AG09309 (cell line): ENCODE measurements at regions not wholly inside any gene's neighbourhood (a gene's known extent, or its start where the extent isn't known, plus 50 kb on each side); places are given as distances from the start of the nearest gene placed in this dataset.

Experiments used
- DNase-seq: peaks from one replicate; pipeline ENCODE4 v3.0.0-alpha.2; 2010; ENCODE audit warnings: low read depth
- H3K4me3 ChIP-seq: 2 replicates; pipeline ENCODE4 v1.5.1; 2011; ENCODE audit warnings: mild to moderate bottlenecking, low read depth, low read length, moderate library complexity; ENCODE audit not compliant: control insufficient read depth
- TF ChIP-seq, protein P1 (sequence below): IDR thresholded peaks from 2 replicates; pipeline ENCODE4 v1.5.1; 2011; ENCODE audit warnings: mild to moderate bottlenecking, low read depth, low read length, inconsistent platforms; ENCODE audit not compliant: insufficient read depth, control insufficient read depth; ENCODE audit errors: missing control alignments

- DNase-seq: no peak
- no peak overlapping the region for H3K4me3 ChIP-seq
- TF ChIP-seq, protein P1, sequence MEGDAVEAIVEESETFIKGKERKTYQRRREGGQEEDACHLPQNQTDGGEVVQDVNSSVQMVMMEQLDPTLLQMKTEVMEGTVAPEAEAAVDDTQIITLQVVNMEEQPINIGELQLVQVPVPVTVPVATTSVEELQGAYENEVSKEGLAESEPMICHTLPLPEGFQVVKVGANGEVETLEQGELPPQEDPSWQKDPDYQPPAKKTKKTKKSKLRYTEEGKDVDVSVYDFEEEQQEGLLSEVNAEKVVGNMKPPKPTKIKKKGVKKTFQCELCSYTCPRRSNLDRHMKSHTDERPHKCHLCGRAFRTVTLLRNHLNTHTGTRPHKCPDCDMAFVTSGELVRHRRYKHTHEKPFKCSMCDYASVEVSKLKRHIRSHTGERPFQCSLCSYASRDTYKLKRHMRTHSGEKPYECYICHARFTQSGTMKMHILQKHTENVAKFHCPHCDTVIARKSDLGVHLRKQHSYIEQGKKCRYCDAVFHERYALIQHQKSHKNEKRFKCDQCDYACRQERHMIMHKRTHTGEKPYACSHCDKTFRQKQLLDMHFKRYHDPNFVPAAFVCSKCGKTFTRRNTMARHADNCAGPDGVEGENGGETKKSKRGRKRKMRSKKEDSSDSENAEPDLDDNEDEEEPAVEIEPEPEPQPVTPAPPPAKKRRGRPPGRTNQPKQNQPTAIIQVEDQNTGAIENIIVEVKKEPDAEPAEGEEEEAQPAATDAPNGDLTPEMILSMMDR: no peak
These were observed 113.0 kb downstream of the RPL22L1 start for GRCh38 chr3:170757038-170757437.

- TF ChIP-seq, protein P1: no peak
- no peak for DNase-seq
- no peak overlapping the region for H3K4me3 ChIP-seq
These were observed 115.7 kb downstream of the RPL22L1 start for GRCh38 chr3:170754311-170754693.

DNA sequence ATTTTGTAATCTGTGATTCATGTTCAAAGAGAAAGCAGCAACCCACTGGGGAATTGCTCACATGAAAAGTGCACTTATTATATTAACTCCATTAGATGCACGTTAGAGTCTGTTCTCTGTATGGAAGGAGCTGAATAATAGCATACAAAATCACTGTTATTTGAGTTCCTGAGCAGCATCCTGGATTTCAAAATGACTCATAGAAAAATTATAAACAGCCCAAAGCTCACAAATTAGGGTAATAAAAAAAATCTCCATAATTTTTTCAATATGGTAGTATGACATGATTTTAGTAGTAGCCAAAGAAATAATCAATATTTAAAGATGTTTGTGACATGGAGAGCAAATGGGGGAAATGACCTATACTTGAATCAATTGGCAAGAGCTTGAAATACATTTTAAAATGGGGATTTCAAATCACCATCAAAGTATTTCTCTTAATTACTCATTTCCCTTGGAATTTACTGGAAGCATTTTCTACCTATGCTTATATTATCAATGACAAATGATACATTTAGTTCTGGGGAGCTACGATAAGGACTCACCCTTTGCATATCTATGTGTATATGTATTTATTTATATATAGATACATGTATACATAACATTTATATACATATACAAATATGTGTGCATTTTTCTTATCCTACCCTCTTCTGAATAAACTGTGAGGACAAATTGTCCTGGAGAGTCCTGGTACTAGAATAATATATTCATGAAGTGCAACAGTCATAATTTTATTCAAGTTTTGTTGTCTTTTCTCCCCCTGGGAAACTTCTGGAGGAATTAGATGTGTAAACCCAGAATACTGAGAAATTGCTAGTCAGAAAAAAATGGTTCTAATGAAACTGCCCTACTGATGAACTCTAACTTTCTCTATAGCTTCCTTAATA is 116.3 kb downstream of the RPL22L1 start:
- TF ChIP-seq, protein P1: no peak
- H3K4me3 ChIP-seq: no peak overlapping the region
- DNase-seq: no peak

- TF ChIP-seq, protein P1: no peak
- no peak overlapping the region for H3K4me3 ChIP-seq
- no peak for DNase-seq
These were observed 117.3 kb downstream of the RPL22L1 start for GRCh38 chr3:170752571-170753155.

GRCh38 chr3:170751899-170752293 is 118.1 kb downstream of the RPL22L1 start:
- no peak for DNase-seq
- TF ChIP-seq, protein P1: no peak
- no peak overlapping the region for H3K4me3 ChIP-seq

GRCh38 chr3:170751083-170751898 is 118.7 kb downstream of the RPL22L1 start:
- H3K4me3 ChIP-seq: no peak overlapping the region
- DNase-seq: peak; percentile 68
- TF ChIP-seq, protein P1: no peak
